ENCODE measurements at regions not wholly inside any gene's neighbourhood (a gene's known extent, or its start where the extent isn't known, plus 50 kb on each side); places are given as distances from the start of the nearest gene placed in this dataset.
"Not testable (repeated sequence)": the region's sequence is repeated elsewhere in the genome, so short reads cannot be mapped to it uniquely, and the experiment has no call there.

DNA sequence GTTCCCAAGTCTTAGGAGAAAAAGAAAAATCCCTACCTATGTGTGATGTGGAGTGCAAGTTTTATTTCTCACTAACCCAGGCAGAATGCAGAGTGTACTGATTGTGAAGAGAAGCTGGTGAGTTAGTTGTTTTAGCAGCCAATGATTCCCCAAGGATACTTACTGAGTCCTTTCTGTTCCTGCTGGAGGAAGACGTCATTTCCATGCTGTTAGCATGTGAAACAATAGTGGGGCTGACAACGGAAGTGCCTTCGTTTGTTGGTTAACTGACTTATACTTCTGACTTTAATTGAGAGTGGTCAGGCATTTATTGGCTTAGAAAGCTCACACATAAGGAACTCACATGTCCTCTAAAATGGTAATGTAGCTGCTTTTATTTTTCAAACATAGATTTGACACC, 180.6 kb downstream of the MC4R start:
- no peaks in the 10 kb centered on the region for H3K36me3 Mint-ChIP-seq (ENCODE audit: low read depth)
- no peak overlapping the region for H3K27ac Mint-ChIP-seq
- no peaks in the 10 kb centered on the region for H3K4me1 Mint-ChIP-seq
- ChIA-PET CTCF (no interaction called here), POLR2A (no interaction called here)
- no peaks in the 10 kb centered on the region for H3K27me3 Mint-ChIP-seq
- no peak for DNase-seq
- no peak overlapping the region for H3K4me3 Mint-ChIP-seq
- H3K9me3 Mint-ChIP-seq, result no peaks in the 10 kb centered on the region

DNA sequence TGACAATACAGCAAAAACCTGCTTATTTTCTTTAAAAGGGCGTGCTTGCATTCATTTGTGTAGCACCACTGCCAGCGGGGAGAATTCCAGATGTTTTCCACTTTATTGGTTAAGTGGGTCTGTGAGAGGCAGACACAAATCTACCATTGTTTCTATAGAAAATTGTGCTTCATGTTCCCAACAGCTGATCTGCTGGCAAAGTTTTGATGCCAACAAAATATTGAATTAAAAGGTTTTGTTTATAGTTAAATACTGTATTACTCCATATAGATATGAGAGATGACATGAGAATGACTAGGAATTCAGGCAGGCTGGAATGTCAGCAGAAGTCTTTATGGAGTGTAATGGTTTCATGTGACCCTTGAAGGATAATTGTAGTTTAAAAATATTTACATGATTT, 182.7 kb downstream of the MC4R start:
- no peaks in the 10 kb centered on the region for H3K36me3 Mint-ChIP-seq (ENCODE audit: low read depth)
- H3K9me3 Mint-ChIP-seq, result no peaks in the 10 kb centered on the region
- ChIA-PET CTCF (no interaction called here), POLR2A (no interaction called here)
- no peak overlapping the region for H3K4me3 Mint-ChIP-seq
- no peak overlapping the region for H3K27ac Mint-ChIP-seq
- DNase-seq, result no peak
- H3K4me1 Mint-ChIP-seq, result no peaks in the 10 kb centered on the region
- H3K27me3 Mint-ChIP-seq, result no peaks in the 10 kb centered on the region

DNA sequence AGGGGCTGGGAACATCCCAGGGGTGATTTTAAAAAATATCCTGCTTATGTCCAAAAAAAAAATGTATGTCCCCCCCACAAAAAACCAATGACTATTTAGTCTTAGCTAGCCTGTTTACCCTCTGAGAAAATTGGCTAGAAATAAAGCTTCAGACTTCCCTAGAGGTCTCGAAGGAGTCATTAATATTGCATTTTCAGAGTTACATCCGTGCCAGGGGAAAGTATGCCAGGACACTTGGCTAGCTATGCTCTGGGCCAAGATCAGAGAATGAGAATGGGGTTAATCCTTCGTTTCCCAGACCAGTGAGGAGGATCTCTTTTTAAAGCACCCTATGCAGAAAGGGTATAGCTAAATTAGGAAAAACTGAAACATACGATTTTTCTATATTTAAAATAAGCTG, 183.6 kb downstream of the MC4R start:
- ChIA-PET CTCF (no interaction called here), POLR2A (no interaction called here)
- no peaks in the 10 kb centered on the region for H3K27me3 Mint-ChIP-seq
- H3K36me3 Mint-ChIP-seq (ENCODE audit: low read depth), result no peaks in the 10 kb centered on the region
- DNase-seq, result no peak
- no peak overlapping the region for H3K4me3 Mint-ChIP-seq
- no peak overlapping the region for H3K27ac Mint-ChIP-seq
- no peaks in the 10 kb centered on the region for H3K4me1 Mint-ChIP-seq
- no peaks in the 10 kb centered on the region for H3K9me3 Mint-ChIP-seq

DNA sequence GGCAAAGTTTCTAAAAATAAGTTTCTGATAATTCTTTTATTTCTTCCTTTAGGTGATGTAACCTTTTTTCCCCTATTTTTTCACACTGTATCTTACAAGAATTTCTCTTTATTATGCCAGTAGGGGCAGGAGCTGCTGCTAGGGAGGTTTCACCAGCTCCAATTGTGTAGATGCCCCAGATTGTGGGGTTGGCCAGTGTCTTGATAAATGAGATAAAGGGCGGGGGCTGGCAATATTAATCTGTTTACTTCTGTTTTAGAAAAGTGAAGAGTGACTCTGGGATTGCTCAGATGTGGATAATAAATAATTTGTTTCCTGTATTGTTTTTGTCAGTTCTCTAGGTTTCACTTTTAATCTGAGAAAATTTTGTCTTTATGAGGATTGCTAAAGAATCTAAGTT, 190.4 kb downstream of the MC4R start:
- Mint-ChIP-seq H3K27ac (no peak overlapping the region), H3K27me3 (no peaks in the 10 kb centered on the region), H3K4me1 (no peaks in the 10 kb centered on the region), H3K4me3 (no peak overlapping the region), H3K9me3 (no peaks in the 10 kb centered on the region), H3K36me3 (ENCODE audit: low read depth) (no peaks in the 10 kb centered on the region)
- DNase-seq, result no peak
- ChIA-PET CTCF (no interaction called here), POLR2A (no interaction called here)

DNA sequence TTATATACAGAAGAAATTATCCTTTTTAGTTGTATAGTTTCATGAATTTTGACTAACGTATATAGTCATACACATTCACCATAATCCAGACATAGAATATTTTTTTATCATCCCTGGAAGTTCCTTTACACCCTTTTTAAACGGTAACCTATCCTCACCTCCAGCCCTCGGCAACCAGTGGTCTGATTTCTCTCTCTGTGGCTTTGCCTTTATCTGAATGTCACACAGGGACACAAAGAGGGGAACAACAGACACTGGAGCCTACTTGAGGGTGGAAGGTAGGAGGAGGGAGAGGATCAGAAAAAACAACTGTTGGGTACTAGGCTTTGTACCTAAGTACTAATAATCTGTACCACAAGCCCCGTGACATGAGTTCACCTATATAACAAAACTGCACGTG, 191.9 kb downstream of the MC4R start:
- H3K4me3 Mint-ChIP-seq, result no peak overlapping the region

DNA sequence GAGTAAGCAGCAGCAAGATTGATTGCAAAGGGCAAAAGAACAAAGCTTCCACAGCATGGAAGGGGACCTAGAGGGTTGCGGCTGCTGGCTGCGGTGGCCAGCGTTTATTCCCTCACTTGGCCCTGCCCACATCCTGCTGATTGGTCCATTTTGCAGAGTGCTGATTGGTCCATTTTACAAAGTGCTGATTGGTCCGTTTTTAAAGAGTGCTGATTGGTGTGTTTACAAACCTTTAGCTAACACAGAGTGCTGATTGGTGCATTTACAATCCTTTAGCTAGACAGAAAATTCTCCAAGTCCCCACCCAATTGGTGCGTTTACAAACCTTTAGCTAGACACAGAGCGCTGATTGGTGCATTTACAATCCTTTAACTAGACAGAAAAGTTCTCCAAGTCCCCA, 194.4 kb downstream of the MC4R start:
- H3K9me3 Mint-ChIP-seq; POLR2A ChIA-PET; DNase-seq; H3K27ac Mint-ChIP-seq; H3K4me3 Mint-ChIP-seq; H3K4me1 Mint-ChIP-seq; H3K36me3 Mint-ChIP-seq (ENCODE audit: low read depth); CTCF ChIA-PET; H3K27me3 Mint-ChIP-seq: not testable (repeated sequence)

More for the DNA sequence above, 191.9 kb downstream of the MC4R start:
- no peaks in the 10 kb centered on the region for H3K27me3 Mint-ChIP-seq
- H3K36me3 Mint-ChIP-seq (ENCODE audit: low read depth), result no peaks in the 10 kb centered on the region
- H3K4me1 Mint-ChIP-seq, result no peaks in the 10 kb centered on the region
- POLR2A ChIA-PET, result no interaction called here
- no peaks in the 10 kb centered on the region for H3K9me3 Mint-ChIP-seq
- H3K27ac Mint-ChIP-seq, result no peak overlapping the region
- CTCF ChIA-PET, result no interaction called here
- no peak for DNase-seq

DNA sequence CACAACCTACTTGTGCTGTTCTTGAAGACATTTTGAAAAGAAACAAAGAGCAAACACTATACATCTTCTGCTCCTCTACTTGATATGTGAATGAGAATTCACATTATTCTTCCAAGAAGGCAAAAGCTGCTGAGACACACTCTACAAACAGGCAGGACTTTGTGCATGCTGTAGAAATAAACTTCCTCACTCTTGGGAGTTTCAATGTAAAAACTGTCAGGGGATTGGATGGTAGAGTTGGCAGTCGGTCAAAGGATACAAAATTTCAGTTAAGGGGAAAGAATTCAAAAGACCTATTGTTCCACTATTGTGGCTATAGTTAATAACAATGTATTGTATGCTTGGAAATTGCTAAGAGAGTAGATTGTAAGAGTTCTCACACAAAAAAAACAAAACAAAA, 196.3 kb downstream of the MC4R start:
- Mint-ChIP-seq H3K4me1 (no peaks in the 10 kb centered on the region), H3K27ac (no peak overlapping the region), H3K4me3 (no peak overlapping the region), H3K36me3 (ENCODE audit: low read depth) (no peaks in the 10 kb centered on the region), H3K9me3 (no peaks in the 10 kb centered on the region), H3K27me3 (no peaks in the 10 kb centered on the region)
- POLR2A ChIA-PET, result no interaction called here
- DNase-seq, result no peak
- CTCF ChIA-PET, result no interaction called here

DNA sequence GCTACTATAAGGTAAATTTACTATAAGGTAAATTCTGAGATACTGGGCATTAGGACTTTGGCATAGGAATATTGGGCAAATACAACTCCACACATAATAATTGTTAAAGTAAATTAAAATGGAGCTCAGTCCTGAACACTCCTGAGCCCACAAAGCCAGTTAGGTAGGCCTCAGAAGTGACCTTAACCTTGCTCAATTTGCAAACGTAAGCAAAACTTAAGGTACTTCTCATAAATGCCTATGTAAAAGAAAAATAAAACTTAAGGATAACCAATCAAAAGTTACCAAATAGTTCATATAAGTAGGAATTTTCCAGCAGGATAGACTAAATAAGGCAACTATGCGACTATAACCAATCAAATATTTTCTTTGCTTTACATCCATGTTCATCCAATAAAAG, 197.7 kb downstream of the MC4R start:
- H3K9me3 Mint-ChIP-seq, result no peaks in the 10 kb centered on the region
- H3K4me3 Mint-ChIP-seq, result no peak overlapping the region
- H3K36me3 Mint-ChIP-seq (ENCODE audit: low read depth), result no peaks in the 10 kb centered on the region
- H3K27ac Mint-ChIP-seq, result no peak overlapping the region
- POLR2A ChIA-PET, result no interaction called here
- no peak for DNase-seq
- H3K27me3 Mint-ChIP-seq, result no peaks in the 10 kb centered on the region
- CTCF ChIA-PET, result no interaction called here
- H3K4me1 Mint-ChIP-seq, result no peaks in the 10 kb centered on the region

DNA sequence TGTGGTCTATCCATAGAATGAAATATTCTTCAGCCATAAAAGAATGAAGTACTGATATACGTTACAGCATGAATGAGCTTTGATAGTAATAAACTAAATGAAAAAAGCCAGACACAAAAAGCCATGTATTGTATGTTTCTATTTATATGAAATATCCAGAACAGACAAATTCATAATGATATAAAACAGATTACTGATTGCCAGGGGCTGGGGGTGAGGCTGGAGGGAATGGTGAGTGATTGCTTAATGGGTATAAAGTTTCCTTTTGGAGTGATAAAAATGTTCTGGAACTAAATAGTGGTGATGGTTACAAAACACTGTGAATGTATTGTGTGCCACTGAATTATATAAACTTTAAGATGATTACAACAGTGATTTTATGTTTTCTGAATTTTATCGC, 200.5 kb downstream of the MC4R start:
- no peak overlapping the region for H3K4me3 Mint-ChIP-seq
- no peaks in the 10 kb centered on the region for H3K4me1 Mint-ChIP-seq
- no peak overlapping the region for H3K27ac Mint-ChIP-seq
- no peaks in the 10 kb centered on the region for H3K9me3 Mint-ChIP-seq
- no peaks in the 10 kb centered on the region for H3K27me3 Mint-ChIP-seq
- H3K36me3 Mint-ChIP-seq (ENCODE audit: low read depth), result no peaks in the 10 kb centered on the region
- POLR2A ChIA-PET, result no interaction called here
- CTCF ChIA-PET, result no interaction called here
- no peak for DNase-seq

DNA sequence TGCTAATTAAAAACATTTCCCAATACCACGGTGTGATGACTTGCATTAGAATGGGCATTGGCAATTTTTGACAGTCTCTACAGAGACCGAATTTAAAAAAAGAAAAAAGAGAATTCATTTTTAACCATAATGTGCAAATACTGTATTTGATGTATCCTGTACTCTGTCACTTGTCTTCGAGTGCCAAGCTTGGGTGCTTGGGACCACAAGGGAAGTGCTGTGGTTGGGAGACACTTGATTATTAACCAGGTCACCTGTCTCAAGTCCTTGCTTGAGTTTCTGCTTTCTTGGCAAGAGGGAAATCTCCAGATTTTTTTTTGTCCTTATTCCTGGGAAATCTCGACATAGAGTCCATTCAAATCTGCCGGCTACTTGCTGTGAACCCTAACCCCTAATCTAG, 209.0 kb downstream of the MC4R start:
- POLR2A ChIA-PET, result no interaction called here

DNA sequence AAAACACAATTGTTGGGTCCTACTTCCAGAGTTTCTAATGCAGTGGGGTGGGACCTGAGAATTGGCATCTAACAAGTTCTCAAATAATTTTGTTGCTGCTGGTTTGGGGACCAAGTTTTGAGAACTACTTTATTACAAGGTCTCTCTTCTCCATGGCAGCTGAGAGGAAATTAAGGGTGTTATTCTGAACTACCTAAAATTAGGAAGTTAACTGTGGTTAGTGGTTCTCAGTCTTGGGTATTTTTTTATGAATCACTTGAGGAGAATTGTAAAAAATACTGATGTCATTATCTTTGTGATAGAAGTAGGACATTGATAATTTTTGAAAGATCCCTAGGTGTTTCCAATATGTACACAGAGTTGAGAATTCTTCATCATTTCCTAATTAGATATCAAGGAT, 210.2 kb downstream of the MC4R start:
- ChIA-PET POLR2A (no interaction called here), CTCF (no interaction called here)
- DNase-seq, result no peak
- no peaks in the 10 kb centered on the region for H3K4me1 Mint-ChIP-seq
- H3K27ac Mint-ChIP-seq, result no peak overlapping the region
- H3K4me3 Mint-ChIP-seq, result no peak overlapping the region
- no peaks in the 10 kb centered on the region for H3K36me3 Mint-ChIP-seq (ENCODE audit: low read depth)
- H3K27me3 Mint-ChIP-seq, result no peaks in the 10 kb centered on the region
- no peaks in the 10 kb centered on the region for H3K9me3 Mint-ChIP-seq

More for the DNA sequence above, 209.0 kb downstream of the MC4R start:
- CTCF ChIA-PET, result no interaction called here
- Mint-ChIP-seq H3K27me3 (no peaks in the 10 kb centered on the region), H3K4me1 (no peaks in the 10 kb centered on the region), H3K36me3 (ENCODE audit: low read depth) (no peaks in the 10 kb centered on the region), H3K27ac (no peak overlapping the region), H3K4me3 (no peak overlapping the region), H3K9me3 (no peaks in the 10 kb centered on the region)
- DNase-seq, result no peak

DNA sequence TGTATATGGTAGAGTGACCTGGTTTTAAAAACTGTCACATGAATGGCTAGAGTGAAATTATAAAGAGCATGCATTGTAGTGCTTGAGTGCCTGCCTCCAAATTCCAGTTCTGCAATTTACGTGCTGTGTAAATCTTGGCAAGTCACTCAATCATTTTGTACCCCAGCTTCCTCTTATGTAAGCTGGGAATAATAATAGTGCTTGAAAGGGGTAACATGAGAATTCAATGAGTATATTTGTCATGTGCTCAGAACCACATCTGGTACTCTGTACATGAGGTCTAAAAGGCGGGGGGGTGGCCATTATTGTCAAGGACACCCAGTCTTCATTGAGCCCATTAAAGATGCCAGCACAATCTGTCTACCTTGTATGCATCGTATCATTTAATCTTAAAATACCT, 214.8 kb downstream of the MC4R start:
- DNase-seq, result no peak
- POLR2A ChIA-PET, result no interaction called here
- CTCF ChIA-PET, result no interaction called here
- no peaks in the 10 kb centered on the region for H3K36me3 Mint-ChIP-seq (ENCODE audit: low read depth)
- H3K4me3 Mint-ChIP-seq, result no peak overlapping the region
- H3K4me1 Mint-ChIP-seq, result no peaks in the 10 kb centered on the region
- no peaks in the 10 kb centered on the region for H3K9me3 Mint-ChIP-seq
- no peak overlapping the region for H3K27ac Mint-ChIP-seq
- no peaks in the 10 kb centered on the region for H3K27me3 Mint-ChIP-seq

DNA sequence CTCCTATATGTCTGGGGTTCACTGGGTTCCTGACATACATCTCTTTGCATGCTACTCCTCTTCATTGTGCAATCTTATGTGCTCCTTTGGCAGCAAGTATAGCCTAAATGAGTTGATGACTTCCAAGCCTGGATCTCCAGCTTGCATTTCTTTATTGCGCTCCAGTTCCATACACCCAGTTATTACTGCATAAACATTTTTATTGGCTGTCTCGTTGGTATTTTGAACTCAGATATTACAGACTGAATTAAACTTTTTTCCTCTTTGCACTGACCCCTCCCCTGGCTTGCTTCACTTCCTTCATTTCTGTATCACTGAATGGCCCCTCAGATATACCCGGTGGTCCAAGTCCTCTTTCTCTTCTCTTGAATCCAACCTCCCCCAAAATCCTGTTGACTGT, 219.2 kb downstream of the MC4R start:
- no peak overlapping the region for H3K27ac Mint-ChIP-seq
- H3K9me3 Mint-ChIP-seq, result no peaks in the 10 kb centered on the region
- H3K36me3 Mint-ChIP-seq (ENCODE audit: low read depth), result no peaks in the 10 kb centered on the region
- no peaks in the 10 kb centered on the region for H3K27me3 Mint-ChIP-seq
- H3K4me3 Mint-ChIP-seq, result no peak overlapping the region
- H3K4me1 Mint-ChIP-seq, result no peaks in the 10 kb centered on the region
- ChIA-PET CTCF (no interaction called here), POLR2A (no interaction called here)
- no peak for DNase-seq

DNA sequence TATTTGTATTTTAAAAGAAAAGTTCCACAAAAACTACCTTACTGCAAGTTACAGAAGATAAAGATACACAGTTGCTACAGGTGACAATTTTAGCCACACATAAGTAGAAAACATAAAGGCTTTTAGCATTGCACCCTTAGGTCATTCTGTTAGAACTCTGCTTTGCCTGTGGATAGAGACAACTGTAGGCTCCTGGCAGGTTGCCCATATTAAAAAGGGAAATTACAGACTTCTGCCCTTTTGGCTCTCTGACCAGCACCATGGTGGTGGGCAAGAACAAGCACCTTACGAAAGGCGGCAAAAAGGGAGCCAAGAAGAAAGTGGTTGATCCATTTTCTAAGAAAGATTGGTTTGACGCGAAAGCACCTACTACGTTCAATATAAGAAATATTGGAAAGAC, 223.3 kb downstream of the MC4R start:
- CTCF ChIA-PET, result no interaction called here
- Mint-ChIP-seq H3K4me1 (no peaks in the 10 kb centered on the region), H3K9me3 (no peaks in the 10 kb centered on the region), H3K27me3 (peaks cover 2% of the 10 kb centered on the region), H3K27ac (no peak overlapping the region), H3K36me3 (ENCODE audit: low read depth) (no peaks in the 10 kb centered on the region), H3K4me3 (no peak overlapping the region)
- POLR2A ChIA-PET, result no interaction called here
- no peak for DNase-seq

DNA sequence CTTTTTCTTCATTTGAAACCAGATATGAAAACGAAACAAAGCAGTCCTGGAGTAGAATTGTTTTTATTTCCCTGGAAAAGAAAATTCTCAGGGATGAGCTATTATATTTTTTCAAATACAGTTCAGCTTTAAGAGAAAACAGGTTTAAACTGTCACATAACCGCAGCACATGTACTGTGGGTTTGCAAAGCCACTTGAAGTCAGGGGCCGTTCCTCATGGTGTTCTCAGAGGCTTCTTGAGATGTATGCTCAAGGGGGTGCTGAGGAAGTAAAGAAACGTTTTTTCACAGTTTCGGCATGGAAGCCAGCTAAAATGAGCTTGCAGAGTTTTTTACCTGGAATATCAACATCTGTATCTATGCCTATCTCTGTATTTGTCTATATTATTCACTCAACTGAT, 225.3 kb downstream of the MC4R start:
- no peak overlapping the region for H3K4me3 Mint-ChIP-seq
- H3K27ac Mint-ChIP-seq, result no peak overlapping the region
- peaks cover 2% of the 10 kb centered on the region for H3K27me3 Mint-ChIP-seq
- CTCF ChIA-PET, result no interaction called here
- POLR2A ChIA-PET, result no interaction called here
- no peaks in the 10 kb centered on the region for H3K36me3 Mint-ChIP-seq (ENCODE audit: low read depth)
- no peaks in the 10 kb centered on the region for H3K9me3 Mint-ChIP-seq
- DNase-seq, result no peak
- H3K4me1 Mint-ChIP-seq, result no peaks in the 10 kb centered on the region
